A673 (cell line): ENCODE measurements at regions not wholly inside any gene's neighbourhood (a gene's known extent, or its start where the extent isn't known, plus 50 kb on each side); places are given as distances from the start of the nearest gene placed in this dataset.

Source experiments
- BruUV-seq: library from RNA; stranded (reverse); fragments of 400-500 nt; replicated peaks from 2 replicates; lab custom pipeline; 2021; lab: Mats Ljungman, UMichigan
- CTCF ChIA-PET: fragments of 300-600 bp; sonication (Branson Sonifier 250); formaldehyde crosslinking; loops from one replicate; lab custom pipeline; 2022; ENCODE audit warnings: antibody characterized with exemption; lab: Charles Lee
- POLR2A ChIA-PET: fragments of 300-600 bp; sonication (Branson Sonifier 250); formaldehyde crosslinking; loops from one replicate; lab custom pipeline; 2022; ENCODE audit warnings: antibody characterized with exemption; ENCODE audit not compliant: low non-redundant PET; lab: Charles Lee
- DNase-seq: peaks from one replicate; pipeline ENCODE4 v3.0.0-alpha.2; 2015; ENCODE audit warnings: low spot score
- H3K27ac ChIP-seq: fragments of 200-600 bp; sonication (generic); 2 replicates; pipeline ENCODE4 v1.5.1; 2016; ENCODE audit warnings: mixed run types, low read depth, mild to moderate bottlenecking, mixed read lengths, antibody characterized with exemption, low read length; ENCODE audit not compliant: poor library complexity, severe bottlenecking
- H3K27me3 ChIP-seq: fragments of 200-600 bp; sonication (generic); replicated peaks from 2 replicates; pipeline ENCODE4 v1.6.1; 2017; ENCODE audit warnings: mixed run types, low read depth, mild to moderate bottlenecking, mixed read lengths, antibody characterized with exemption, low read length; ENCODE audit not compliant: insufficient read depth, poor library complexity
- H3K36me3 ChIP-seq: fragments of 200-600 bp; sonication (generic); 2 replicates; pipeline ENCODE4 v1.6.1; 2016; ENCODE audit warnings: mixed run types, mild to moderate bottlenecking, mixed read lengths, antibody characterized with exemption, low read length; ENCODE audit not compliant: insufficient read depth, poor library complexity, severe bottlenecking
- H3K4me1 ChIP-seq: fragments of 200-600 bp; sonication (generic); 2 replicates; pipeline ENCODE4 v1.6.1; 2017; ENCODE audit warnings: mixed run types, mild to moderate bottlenecking, mixed read lengths, antibody characterized with exemption, low read length; ENCODE audit not compliant: insufficient read depth, poor library complexity, severe bottlenecking
- H3K4me3 ChIP-seq: fragments of 200-600 bp; sonication (generic); 2 replicates; pipeline ENCODE4 v1.5.1; 2016; ENCODE audit warnings: low read depth, mixed run types, mild to moderate bottlenecking, mixed read lengths, low read length; ENCODE audit not compliant: poor library complexity, severe bottlenecking
- H3K9me3 ChIP-seq: fragments of 200-600 bp; sonication (generic); 2 replicates; pipeline ENCODE4 v1.6.1; 2016; ENCODE audit warnings: mixed run types, low read depth, mild to moderate bottlenecking, mixed read lengths, antibody characterized with exemption, low read length; ENCODE audit not compliant: poor library complexity, severe bottlenecking
- EZH2 ChIP-seq: fragments of 200-600 bp; sonication (generic); IDR thresholded peaks from 2 replicates; pipeline ENCODE4 v1.6.1; 2017; ENCODE audit warnings: borderline replicate concordance, low read depth, mild to moderate bottlenecking, mixed read lengths, antibody characterized with exemption, low read length; ENCODE audit not compliant: poor library complexity, severe bottlenecking
- intact Hi-C: fragments of 100-400 bp; cut with micrococcal nuclease; formaldehyde crosslinking; loops from one replicate; pipeline ENCODE4 v1.10.0; 2022; ENCODE audit not compliant: unreplicated experiment
- TF ChIP-seq, protein P1 (sequence below): fragments of 300-800, 200-600 bp; sonication (generic); conservative IDR thresholded peaks from 2 replicates; pipeline ENCODE4 v1.5.1; 2017; ENCODE audit warnings: low read depth, mild to moderate bottlenecking, antibody characterized with exemption, low read length, moderate library complexity, mixed read lengths

DNA sequence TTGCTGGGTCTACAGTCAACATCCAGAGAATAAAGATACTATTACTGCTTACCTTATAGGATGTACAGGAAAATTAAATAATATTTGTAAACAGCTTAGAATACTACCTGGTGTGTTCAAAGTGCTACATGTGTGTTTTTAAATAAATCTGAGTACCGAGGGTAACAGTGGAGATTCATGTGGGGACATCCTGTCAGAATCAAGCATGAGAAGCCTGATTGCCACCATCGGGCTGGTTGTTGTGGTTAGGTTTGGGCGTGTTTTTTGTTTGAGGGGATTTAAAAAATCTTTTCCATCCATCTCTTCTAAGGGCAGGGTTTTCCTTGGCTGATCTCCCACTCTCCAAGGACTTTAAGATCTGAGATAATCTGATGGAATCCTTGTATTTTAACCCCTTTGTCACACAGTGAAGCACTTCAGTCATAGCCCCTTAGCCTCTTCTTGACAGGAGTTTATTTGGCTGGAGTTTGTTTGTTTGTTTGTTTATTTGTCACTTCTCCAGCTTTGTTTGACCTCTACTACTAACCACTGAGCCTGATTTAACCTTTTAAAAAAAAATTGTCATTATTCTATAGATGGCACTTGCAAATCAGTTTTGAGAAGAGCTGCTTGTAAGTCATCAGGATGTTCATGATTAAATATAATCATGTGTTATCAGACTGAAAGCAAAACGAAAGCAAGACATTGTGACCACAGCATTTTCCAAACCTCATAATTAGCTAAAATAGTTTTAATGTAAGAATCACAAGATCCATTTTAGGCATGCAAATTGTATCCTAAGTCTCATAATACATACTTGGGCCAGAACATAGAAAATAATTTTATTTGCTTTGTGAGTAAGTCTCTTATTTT lies 72.8 kb upstream of the RARB start:
- TF ChIP-seq, protein P1, sequence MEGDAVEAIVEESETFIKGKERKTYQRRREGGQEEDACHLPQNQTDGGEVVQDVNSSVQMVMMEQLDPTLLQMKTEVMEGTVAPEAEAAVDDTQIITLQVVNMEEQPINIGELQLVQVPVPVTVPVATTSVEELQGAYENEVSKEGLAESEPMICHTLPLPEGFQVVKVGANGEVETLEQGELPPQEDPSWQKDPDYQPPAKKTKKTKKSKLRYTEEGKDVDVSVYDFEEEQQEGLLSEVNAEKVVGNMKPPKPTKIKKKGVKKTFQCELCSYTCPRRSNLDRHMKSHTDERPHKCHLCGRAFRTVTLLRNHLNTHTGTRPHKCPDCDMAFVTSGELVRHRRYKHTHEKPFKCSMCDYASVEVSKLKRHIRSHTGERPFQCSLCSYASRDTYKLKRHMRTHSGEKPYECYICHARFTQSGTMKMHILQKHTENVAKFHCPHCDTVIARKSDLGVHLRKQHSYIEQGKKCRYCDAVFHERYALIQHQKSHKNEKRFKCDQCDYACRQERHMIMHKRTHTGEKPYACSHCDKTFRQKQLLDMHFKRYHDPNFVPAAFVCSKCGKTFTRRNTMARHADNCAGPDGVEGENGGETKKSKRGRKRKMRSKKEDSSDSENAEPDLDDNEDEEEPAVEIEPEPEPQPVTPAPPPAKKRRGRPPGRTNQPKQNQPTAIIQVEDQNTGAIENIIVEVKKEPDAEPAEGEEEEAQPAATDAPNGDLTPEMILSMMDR: no peak
- no peak for TF ChIP-seq EZH2
- no TSS peak for BruUV-seq
- CTCF ChIA-PET: no interaction called here

DNA sequence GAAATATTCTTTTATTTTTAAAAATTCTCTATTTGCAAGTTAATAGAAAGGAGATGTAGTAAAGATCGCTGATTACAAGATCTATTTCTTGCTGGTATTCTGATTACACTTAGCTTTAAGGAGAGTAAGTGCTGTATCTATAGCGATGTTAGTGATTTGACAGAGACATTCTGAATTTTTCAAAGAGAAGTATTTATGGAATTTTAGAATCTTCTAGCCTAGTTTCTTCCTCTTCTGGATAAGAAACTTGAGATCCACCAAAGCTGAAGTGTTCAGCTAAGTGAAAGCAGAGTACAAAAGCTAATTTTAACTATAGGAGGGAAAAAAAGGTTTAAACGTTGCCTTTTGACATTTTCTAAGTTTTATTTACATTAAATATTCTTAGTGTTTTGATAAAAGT lies 72.1 kb upstream of the RARB start:
- ChIA-PET CTCF (no interaction called here), POLR2A (no interaction called here)
- peaks cover 5% of the 10 kb centered on the region for H3K27me3 ChIP-seq
- BruUV-seq: no TSS peak
- H3K4me1 ChIP-seq: no peaks in the 10 kb centered on the region
- intact Hi-C loops: no loop called here
- no peak overlapping the region for H3K27ac ChIP-seq
- no peaks in the 10 kb centered on the region for H3K9me3 ChIP-seq
- H3K36me3 ChIP-seq: no peaks in the 10 kb centered on the region
- no peak for TF ChIP-seq EZH2
- TF ChIP-seq, protein P1: no peak
- DNase-seq: no peak
- H3K4me3 ChIP-seq: no peak overlapping the region

More for the DNA sequence above, 72.8 kb upstream of the RARB start:
- no peaks in the 10 kb centered on the region for H3K36me3 ChIP-seq
- no peak for DNase-seq
- peaks cover 5% of the 10 kb centered on the region for H3K27me3 ChIP-seq
- POLR2A ChIA-PET: no interaction called here
- no peak overlapping the region for H3K27ac ChIP-seq
- no peak overlapping the region for H3K4me3 ChIP-seq
- no peaks in the 10 kb centered on the region for H3K9me3 ChIP-seq
- no peaks in the 10 kb centered on the region for H3K4me1 ChIP-seq
- intact Hi-C loops: no loop called here

GRCh38 chr3:25362118-25362517 lies 65.9 kb upstream of the RARB start:
- ChIA-PET POLR2A (no interaction called here), CTCF (no interaction called here)
- Histone ChIP-seq H3K36me3 (no peaks in the 10 kb centered on the region), H3K27ac (no peak overlapping the region), H3K4me3 (no peak overlapping the region), H3K9me3 (no peaks in the 10 kb centered on the region), H3K4me1 (no peaks in the 10 kb centered on the region), H3K27me3 (no peaks in the 10 kb centered on the region)
- intact Hi-C loops: no loop called here
- DNase-seq: no peak
- no peak for TF ChIP-seq EZH2
- TF ChIP-seq, protein P1: no peak
- BruUV-seq: no TSS peak
